ENCODE measurements at regions not wholly inside any gene's neighbourhood (a gene's known extent, or its start where the extent isn't known, plus 50 kb on each side); places are given as distances from the start of the nearest gene placed in this dataset.

- Histone ChIP-seq H3K27ac (no peak overlapping the region), H3K27me3 (ENCODE audit: low read depth) (no peaks in the 10 kb centered on the region), H3K4me3 (no peak overlapping the region), H3K36me3 (no peaks in the 10 kb centered on the region), H3K9me3 (peaks cover 9% of the 10 kb centered on the region), H3K4me1 (no peaks in the 10 kb centered on the region)
- no peak for DNase-seq
- no peak for TF ChIP-seq CTCF (IDR thresholded peaks at IDR 0.05)
- intact Hi-C loops (cut with DNase I): no loop called here
- no peak for ATAC-seq
Measured at GRCh38 chr3:144185276-144185675, 213.7 kb downstream of the DIPK2A start.

GRCh38 chr3:144187531-144188210 lies 216.0 kb downstream of the DIPK2A start:
- H3K9me3 ChIP-seq: peaks cover 17% of the 10 kb centered on the region
- TF ChIP-seq CTCF (IDR thresholded peaks at IDR 0.05): no peak
- DNase-seq (no peak), ATAC-seq (no peak)
- H3K4me3 ChIP-seq: no peak overlapping the region
- intact Hi-C loops (cut with DNase I): no loop called here
- H3K4me1 ChIP-seq: no peaks in the 10 kb centered on the region
- no peaks in the 10 kb centered on the region for H3K36me3 ChIP-seq
- no peaks in the 10 kb centered on the region for H3K27me3 ChIP-seq (ENCODE audit: low read depth)
- H3K27ac ChIP-seq: no peak overlapping the region

GRCh38 chr3:144189044-144189443 lies 217.4 kb downstream of the DIPK2A start:
- H3K4me3 ChIP-seq: no peak overlapping the region
- TF ChIP-seq CTCF (IDR thresholded peaks at IDR 0.05): no peak
- no peaks in the 10 kb centered on the region for H3K4me1 ChIP-seq
- intact Hi-C loops (cut with DNase I): no loop called here
- no peak for ATAC-seq
- DNase-seq: no peak
- no peaks in the 10 kb centered on the region for H3K27me3 ChIP-seq (ENCODE audit: low read depth)
- H3K27ac ChIP-seq: no peak overlapping the region
- H3K9me3 ChIP-seq: peaks cover 27% of the 10 kb centered on the region
- no peaks in the 10 kb centered on the region for H3K36me3 ChIP-seq

- no peak for ATAC-seq
- no peak for TF ChIP-seq CTCF (IDR thresholded peaks at IDR 0.05)
- H3K9me3 ChIP-seq: peaks cover 23% of the 10 kb centered on the region
Measured at GRCh38 chr3:144197116-144197515, 225.5 kb downstream of the DIPK2A start.

GRCh38 chr3:144197582-144197981 lies 226.0 kb downstream of the DIPK2A start:
- Histone ChIP-seq H3K36me3 (no peaks in the 10 kb centered on the region), H3K9me3 (peaks cover 22% of the 10 kb centered on the region), H3K4me1 (no peaks in the 10 kb centered on the region), H3K27me3 (ENCODE audit: low read depth) (no peaks in the 10 kb centered on the region), H3K27ac (no peak overlapping the region), H3K4me3 (no peak overlapping the region)
- no peak for TF ChIP-seq CTCF (IDR thresholded peaks at IDR 0.05)
- DNase-seq (no peak), ATAC-seq (peak in 1 of 2 donors; percentile 30)
- intact Hi-C loops (cut with DNase I): no loop called here

More at GRCh38 chr3:144197116-144197515, 225.5 kb downstream of the DIPK2A start:
- no peak overlapping the region for H3K27ac ChIP-seq
- H3K4me1 ChIP-seq: no peaks in the 10 kb centered on the region
- H3K36me3 ChIP-seq: no peaks in the 10 kb centered on the region
- intact Hi-C loops (cut with DNase I): no loop called here
- H3K27me3 ChIP-seq (ENCODE audit: low read depth): no peaks in the 10 kb centered on the region
- no peak for DNase-seq
- no peak overlapping the region for H3K4me3 ChIP-seq

Data from lower lobe of right lung (tissue), 2 donors.